Activated CD4-positive, alpha-beta T cell treated with anti-CD3 and anti-CD28 coated beads, Interleukin-2, Interleukin-4, amounts not matched to agents 100 ng/mL and 50 ng/mL, durations not matched to agents 16 hours and 8 hours (primary cell): ENCODE measurements at regions not wholly inside any gene's neighbourhood (a gene's known extent, or its start where the extent isn't known, plus 50 kb on each side); places are given as distances from the start of the nearest gene placed in this dataset.

Experiments
- DNase-seq: peaks from one replicate; pipeline ENCODE4 v3.0.0-alpha.2; 2020; ENCODE audit warnings: low spot score

DNA sequence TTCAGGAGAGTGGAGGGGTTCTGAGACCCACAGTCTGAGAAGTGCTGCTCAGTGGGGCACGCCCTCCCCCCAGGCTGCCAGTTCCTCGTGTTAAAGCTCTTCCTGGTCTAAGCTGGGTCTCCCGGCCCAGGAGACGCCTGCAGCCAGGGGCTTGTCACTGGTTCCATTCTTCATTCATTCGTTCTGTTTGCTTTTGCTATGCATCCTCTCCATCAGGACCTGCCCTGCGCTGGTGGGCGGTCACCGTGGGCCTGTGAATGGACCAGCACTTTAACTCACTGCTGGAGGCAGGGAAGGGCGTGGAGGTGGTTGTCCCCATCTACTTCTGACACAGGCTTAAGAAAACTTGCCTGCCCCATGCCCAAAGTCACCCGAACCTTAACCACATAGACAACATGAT is 272.8 kb upstream of the HDAC4 start:
- DNase-seq = no peak

DNA sequence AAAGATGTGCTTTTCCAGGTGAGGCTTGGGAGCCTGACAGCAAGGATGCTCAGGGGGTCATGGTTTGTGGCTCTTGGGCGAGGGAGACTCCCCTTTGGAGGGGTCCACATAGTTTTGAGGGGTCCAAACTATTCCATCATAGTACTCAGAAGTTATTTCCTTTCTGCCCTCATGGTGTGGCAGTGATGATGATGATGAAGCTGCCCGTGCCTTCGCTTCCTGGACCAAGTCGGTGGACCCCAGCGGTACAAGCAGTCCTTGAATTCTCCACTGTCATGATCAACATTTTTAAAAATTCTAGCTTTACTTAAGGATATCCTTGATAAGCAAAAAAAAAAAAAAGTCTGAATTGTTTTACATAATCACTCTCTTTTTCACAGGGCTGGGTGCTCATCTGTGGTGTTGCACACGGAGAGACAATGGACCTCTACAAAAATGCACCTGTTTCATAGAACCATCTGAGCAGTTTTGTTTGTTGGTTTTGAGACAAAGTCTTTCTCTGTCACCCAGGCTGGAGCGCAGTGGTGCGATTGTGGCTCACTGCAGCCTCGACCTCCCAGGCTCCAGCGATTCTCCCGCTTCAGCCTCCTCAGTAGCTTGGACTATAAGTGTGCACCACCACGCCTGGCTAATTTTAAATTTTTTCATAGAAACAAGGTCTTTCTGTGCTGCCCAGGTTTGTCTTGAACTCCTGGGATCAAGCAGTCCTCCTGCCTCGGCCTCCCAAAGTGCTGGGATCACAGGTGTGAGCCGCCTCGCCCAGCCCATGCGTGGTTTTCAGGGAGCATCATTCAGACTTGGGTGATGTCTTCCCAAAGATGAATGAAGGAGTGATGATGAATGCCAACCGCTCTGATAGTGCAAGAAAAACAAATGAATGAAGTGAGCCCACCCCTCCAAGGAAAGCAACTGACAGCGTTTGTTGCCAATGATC is 271.4 kb upstream of the HDAC4 start:
- DNase-seq = no peak

DNA sequence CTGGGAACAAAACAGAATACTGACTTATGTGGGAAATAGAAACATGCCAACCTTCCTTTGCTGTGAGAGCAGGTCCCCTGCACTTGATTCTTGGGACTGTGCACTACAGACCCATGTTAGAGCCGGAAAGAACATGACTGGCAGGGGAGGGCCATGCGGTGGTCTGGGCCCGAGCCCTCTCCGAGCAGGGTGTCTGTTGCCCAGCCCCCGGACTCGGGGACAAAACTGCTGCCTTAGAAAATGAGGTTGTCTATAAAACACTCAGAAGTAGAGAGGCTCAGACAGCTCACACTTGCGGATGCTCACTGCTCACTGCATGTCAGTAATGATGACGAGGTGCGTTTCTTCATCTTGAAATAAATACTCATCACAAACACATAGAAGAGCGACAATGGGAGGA is 270.7 kb upstream of the HDAC4 start:
- DNase-seq = no peak

DNA sequence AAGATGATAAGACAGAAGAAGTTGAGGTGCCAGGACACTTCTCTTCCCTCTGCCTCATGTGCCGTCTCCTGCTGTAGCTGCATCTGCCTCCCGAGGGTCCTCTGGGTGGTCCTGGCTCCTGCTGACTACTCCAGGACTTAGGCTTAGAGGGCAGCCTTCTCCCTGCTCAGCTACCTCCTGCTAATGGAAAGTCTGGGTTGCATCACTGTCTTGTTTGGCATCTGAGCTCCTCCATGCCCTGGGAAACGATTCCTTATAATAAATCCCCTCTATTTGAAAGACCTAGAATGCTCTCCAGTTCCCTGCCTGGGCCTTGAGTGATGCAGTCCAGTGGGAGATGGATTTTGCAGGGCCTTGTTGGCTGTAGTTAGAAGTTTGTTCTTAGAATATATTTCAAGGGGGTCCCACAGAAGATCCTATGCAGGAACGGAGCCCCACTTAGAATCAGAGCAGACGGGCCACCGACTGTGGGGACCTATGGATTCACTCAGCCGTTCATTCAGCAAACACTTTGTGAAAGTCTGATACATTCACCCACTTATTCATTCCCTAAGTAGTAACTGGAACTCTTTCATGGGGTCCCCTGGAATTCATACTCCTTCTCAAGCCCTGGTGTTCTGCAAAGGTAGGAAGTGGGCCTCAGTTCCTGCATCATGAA is 269.8 kb upstream of the HDAC4 start:
- no peak for DNase-seq

DNA sequence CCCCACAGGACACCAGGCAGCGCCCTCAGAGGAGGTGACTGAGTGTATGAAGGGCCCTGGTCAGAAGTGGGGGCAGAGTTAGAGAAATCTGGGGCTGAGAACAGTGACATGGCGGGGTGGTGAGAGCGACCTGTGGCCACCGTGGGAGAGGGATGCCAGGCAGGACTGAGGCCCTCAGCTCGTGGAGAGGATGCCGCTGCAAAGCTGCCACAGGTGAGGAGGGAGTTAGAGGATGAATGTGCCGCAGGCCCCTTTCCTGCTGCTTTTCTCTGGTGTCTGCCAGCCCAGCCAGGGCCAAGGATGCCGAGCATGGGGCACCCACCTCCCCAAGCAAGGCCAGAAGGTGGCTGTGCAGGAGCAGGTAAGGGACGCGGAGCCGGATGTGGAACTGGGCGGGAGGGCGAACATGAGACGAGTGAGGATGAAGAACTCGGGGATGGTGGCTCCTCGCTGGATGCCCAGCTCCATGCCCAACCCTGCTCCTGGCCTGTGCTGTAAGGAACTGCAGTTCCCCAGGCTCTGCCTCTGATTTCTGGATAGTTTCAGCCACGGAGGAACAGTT is 269.2 kb upstream of the HDAC4 start:
- no peak for DNase-seq

DNA sequence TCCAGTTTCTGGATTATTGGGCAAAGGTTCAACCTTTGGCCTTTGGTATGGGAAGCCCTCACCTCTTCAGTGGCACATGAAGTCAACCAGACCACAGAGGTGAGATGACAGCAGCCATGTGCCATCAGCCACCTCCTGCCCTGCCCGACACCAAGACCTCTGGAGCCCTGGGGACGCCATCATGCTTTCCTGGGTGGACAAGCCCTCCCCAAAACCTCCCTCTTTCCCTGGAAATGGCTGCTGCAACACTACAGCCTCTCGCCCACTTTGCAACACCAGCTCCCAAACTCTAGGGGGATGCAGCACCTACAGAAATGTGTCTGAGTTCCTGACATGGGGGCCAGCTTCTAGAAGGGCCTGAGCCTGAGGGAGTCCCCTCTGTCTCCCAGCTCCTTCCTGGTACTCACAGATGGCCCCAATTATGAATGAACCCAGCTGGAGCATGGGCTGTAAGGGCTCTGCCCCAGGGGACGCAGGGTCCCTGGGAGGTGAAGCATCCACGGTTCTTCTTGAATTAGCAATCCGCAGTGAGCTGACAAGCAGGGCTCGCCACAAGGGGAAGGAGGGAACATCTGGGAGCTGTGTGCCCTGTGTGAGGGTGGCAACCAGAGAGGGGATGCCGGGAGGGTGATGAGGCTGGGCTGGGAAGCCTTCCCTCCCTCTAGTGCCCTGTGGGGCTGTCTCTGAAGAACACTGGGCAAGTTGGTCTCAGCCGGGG is 268.5 kb upstream of the HDAC4 start:
- DNase-seq = no peak

DNA sequence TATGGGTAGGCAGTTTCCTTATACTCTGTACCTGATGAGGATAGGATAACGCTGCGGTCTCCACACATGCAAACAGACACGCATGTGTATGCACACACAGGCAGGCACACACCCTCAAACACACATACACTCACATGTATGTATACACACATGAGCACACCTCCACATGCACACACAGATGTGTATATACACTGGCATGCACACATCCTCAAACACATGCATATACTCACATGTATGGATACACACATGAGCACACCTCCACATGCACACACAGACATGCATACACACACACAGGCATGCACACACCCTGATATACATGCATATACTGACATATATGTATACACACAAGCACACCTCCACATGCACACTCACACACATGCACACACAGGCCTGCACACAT is 267.8 kb upstream of the HDAC4 start:
- no peak for DNase-seq

DNA sequence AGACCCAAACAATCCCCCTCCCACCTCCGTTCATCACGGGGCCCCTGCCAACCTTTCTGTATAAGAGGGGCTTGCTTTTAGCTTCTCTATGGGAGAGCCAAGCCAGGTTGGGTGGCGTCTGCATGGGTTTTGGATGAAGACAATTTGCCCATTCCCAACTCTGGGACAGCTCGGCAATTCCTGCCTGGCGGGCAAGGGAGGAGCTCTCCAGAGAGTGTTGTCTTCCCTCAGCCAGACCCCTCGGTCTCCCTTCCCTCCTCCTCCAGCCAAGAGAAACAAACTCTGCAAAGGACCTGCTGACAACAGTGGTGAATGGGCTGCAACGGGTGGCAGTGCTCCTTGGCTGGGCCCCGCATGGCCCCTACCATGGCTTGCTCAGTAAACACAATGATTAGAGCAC is 267.2 kb upstream of the HDAC4 start:
- no peak for DNase-seq

DNA sequence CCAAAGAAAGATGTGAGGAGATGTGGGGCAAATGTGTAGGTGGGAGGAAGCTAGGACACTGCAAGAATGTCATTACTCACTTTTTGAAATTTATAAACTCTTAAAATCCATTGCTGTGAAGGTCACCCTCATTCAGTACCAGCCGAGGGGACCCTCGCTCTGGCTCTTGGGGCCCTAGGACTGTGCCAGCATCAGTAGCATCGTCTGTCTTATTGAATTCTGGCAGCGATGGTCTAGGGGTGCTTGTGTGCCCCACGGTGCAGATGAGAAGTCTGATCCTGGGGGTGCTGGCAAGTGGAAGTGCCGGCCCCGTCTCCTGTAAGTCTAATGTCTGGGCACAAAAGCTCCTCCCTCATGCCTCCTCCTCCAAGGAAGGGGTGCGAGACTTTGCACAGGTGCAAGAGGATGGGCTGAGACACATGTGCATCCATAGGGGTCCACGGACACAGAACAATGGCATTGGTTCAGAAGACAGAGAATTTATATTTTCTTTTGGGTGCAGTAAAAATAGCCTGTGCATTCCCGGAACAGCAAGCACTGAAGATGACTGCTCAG is 266.7 kb upstream of the HDAC4 start:
- DNase-seq = no peak

DNA sequence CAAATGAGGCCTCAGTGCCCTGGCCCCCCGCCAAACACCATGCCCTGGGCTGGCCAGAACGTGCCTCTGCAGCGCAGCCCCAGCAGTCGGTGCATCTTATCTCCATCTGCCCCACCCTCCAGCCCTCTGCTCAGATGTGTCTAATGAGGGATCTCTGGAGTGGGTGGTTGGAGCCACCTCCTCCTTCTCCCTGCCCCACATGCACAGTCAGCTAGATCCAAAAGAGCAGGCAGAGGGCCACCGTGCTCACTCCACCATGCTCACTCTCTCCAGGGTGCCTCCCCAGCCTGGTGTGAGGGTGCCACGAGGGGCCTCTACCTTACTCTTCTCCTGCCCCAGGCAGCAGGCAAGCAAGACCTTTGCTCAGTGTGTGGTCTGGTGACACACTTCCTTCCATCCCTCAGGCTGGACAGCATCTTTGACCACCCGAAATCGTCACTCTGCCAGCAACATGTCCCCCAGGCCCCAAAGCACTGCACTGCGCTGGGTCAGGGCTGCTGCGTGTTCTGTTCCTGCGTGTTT is 266.1 kb upstream of the HDAC4 start:
- no peak for DNase-seq

DNA sequence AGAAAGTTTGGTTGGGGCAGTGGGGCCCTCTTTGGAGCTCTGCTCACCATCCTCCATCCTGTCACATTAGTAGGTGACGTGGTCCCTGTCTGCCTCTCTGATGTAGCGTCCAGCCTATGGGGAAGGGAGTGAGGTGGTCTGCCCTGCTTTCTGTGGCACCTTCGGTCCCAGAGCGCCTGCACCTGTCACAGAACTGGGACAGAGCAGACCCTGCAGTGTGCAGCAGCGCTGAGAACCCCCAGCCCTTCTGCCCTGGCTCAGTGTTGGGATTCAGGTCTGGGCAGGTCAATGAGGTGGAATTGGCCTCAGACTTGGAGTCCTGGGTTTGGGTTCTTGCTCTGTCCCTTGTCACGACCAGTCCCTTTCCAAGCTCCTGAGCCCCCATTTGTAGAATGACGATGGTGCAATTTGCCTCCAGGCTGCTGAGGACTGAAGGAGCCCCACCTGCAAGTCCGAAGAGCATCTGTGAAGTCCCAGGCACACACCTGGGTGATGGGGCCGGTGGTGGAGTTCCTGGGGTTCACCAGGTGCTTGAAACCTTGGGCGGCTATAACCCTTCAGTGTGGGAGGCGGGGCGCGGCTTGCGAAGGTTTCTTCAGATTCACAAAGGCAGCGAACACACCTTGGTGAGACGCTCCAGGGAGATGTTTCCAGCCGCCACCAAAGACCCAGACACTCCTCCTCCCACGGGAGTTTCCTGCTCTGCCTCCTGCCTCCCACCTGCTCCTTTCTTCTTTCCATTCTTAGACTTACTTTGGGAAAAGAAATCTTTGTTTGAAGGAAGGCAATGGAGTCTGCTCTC is 265.4 kb upstream of the HDAC4 start:
- DNase-seq = no peak

DNA sequence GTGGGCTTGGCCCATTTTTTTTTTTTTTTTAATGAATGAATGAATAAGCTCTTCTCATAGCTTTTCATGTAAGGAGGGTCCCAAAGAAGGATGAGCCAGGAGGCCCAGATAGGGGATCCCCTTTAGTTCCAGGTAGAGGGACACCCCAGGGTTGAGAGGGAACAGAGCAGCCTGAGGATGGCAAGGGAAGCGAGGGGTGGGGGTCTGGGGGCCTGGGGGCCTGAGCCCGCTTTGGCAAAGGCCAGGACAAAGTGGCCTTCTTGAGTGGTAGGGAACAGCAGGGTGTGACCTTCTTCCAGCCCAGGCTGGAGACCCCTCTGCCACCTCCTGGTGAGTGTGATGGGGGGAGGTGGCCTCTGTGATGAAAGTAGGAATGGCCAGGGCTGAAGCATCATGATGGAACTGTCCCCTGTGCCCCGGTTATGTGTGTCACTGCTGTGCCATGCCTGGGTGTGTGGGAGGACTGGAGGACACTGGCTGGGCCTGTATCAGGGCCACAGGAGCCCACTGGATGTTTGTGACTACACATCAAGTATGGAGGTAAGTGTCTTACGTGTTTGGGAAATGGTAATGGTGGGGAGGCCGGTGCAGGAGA is 263.5 kb upstream of the HDAC4 start:
- DNase-seq = no peak

DNA sequence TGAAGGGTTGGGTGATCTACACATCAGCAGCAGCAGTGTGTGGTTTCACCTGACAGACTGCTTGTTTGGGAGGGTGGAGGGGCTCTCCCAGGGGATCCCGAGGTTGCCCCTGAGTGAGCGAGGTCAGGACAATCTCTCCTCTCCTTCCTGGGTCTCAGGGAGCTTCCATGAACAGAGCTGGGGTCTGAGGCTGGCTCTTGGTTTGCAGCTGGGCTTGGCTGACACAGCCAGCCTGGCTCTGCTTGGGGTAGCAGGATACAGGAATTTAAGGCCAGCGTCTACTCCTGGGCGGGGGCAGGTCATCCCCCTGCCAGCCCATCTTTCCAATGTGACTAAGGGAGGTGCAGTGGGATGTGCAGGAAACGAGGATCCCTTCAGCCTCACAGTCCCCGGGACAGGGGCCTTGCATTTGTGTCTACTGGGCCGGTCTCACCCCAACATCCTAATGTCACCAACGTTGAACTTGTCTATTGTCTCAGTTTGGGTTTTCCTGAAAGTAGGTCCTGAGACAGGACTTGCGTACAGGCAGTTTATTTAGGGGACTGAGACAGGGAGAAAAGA is 262.6 kb upstream of the HDAC4 start:
- no peak for DNase-seq

DNA sequence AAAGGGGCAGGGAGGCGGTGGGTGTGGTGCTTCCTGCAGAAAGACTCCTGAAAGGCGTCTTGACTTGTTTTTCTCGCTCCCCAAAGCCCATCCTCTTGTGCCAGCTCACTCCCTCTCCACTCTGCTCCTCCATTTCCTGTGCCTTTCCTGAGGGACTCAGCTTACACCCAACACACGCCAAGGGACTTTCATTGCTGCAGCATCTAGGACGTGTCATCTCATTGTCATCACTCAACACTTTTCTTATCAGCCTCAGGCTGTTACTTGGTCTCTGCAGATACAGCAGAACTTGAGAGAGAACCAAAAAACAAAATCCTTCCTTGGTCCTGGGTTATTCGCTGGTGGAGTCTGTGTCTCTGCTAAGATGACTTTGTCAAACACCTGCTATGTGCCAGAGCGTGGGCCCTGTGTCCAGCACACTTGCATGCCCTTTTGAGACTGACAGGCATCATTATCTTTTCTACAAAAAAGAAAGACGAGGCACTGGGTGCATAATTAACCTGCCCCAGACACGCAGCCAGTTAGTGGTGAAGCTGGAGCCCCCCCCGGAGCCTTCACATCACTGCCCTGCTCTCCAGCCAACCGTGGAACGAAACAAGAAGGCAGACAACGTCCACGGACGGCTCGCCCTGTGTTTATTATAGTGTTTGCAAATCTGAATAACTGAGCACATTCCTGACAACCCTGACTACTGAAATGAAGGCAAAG is 261.7 kb upstream of the HDAC4 start:
- DNase-seq = no peak

DNA sequence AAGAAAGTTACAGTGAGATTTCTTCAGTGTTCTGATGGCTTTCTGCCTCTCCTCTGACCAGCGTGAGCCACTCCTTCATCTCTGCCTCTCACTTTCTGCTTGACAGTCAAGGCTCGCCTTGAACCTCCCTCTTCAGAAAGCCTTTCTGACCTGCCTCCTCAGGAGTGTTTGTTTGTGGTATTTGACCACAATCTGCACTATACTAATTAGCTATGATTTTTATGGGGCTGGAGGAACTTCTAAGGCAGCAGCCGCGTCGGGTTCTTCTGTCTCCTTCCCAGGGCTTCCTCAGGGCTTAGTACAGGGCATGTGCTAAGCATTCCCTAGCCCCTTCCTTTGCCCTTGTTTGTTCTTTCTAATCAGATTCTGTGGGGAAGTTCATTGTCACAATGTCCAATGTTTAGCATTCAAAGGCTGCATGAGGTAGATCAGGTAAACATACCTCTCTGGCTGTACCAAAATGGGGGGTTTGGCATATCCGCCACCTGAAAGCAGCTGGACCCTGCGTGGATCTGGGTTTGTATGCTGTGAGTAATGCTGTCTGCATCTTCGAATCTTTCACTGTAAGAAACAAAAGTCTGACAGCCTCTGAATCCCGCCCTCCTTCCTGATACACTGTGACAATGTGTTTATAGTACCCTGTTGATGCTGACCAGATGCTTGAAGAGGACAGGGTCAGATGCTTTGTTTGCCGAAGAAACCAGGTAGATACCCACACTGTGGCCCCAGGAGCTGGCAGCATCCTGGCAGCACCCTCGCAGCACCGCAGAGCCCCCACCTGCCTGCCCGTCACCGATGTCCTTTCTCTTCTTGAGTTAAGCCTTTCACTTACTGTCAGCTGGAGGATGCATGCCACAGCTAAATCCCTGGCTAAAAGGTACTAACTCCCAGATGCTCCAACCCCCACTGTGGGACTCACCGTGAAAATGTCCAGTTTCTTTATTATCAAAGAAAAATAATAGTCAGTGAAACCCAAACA is 260.8 kb upstream of the HDAC4 start:
- DNase-seq = no peak

DNA sequence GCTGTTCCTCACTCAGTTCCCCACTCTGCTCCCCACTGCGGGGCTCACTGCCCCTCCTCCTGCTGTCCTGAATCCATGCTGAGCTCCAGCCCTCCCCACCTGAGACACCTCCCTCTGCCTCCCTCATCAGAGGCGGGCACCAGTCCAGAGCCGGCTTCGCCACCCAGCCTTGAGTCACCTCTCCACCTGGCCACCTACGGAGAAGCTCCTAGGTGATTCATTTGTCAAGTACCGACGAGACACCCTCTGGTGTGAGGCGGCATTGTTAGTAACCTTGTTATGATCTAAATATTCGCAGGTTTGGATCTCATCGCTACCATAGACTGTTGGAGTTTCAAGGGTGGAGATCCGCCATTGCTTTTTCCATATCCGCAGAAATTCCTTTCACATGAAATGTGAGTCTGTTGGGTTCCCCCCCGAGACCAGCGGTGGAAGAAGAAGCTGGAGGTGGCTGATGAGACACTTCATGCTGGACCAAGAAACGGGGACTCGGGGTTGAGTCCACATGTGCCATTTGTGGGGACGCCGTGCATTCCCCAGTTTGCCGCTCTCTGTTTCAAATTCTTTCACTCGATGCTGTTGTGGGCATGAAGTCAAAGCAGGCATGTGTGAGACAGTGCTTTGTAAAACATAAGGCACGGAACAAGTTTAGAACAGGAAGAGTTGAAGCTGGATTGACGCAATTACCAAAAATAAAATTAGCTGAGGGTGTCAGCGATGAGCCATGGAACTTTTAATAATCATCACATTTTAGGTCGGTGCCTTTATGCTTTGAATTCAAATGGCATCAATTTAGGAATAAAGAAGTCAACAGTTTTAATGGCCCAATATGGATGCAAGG is 259.8 kb upstream of the HDAC4 start:
- no peak for DNase-seq

DNA sequence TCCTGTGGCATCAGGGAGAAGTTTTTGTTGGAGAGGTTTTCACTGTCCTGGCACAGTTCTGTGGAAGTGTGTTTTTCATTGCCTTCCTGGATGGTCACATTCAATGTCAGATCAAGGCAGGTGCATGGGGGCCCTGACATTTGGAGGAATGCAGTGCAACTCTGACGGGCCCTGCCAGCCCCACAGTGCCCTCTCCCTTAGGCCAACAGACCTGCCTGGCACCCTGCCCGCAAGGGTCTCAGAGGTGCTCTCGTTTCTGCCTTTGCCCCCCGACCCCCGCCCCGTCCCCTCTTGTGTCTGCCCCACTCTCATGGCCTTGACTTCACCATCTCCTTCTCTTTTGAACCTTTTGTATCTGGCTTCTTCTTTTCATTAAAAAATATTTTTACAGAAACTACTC is 257.2 kb upstream of the HDAC4 start:
- no peak for DNase-seq

DNA sequence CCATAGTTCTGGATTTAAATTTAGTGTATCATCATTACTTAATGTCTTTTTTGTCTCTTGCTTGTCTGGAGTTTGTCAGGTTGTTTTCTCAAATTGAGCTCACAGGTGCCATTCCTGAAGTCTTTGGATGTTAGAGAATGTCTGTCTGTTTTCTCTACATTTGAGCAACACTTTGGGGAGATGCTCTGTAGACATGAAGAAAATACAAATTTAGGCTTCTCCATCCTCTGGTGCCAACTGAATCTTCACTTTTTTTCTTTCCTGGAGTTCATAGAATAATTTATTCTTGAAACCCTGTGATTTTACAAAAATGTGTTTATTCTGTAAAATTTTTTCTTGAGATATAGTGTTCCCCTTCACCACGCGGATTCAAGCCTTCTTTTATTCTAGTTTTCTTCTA is 256.4 kb upstream of the HDAC4 start:
- no peak for DNase-seq
